IMR-90 (cell line): ENCODE measurements at regions not wholly inside any gene's neighbourhood (a gene's known extent, or its start where the extent isn't known, plus 50 kb on each side); places are given as distances from the start of the nearest gene placed in this dataset.
"Not testable (repeated sequence)": the region's sequence is repeated elsewhere in the genome, so short reads cannot be mapped to it uniquely, and the experiment has no call there.

Experiments
- ATAC-seq: fragments of 200-7000 bp; cut with Tn5 transposase; 2 replicates; pipeline ENCODE4 v1.9.1; 2020; ENCODE audit warnings: low read depth, mild to moderate bottlenecking, moderate library complexity
- BruUV-seq: library from RNA; stranded (reverse); fragments of 400-500 nt; replicated peaks from 2 replicates; lab custom pipeline; 2021; lab: Mats Ljungman, UMichigan
- CTCF ChIA-PET: fragments of 300-600 bp; formaldehyde crosslinking; extraction: SDS; loops from one replicate; lab custom pipeline; 2021; ENCODE audit warnings: antibody characterized with exemption; lab: Yijun Ruan, JAX
- POLR2A ChIA-PET: fragments of 300-600 bp; sonication (Branson Sonifier 250); formaldehyde crosslinking; loops from one replicate; lab custom pipeline; 2022; ENCODE audit warnings: antibody characterized with exemption; ENCODE audit not compliant: unreplicated experiment; lab: Charles Lee
- DNase-seq: peaks from one replicate; pipeline ENCODE4 v3.0.0; 2013
- H2AFZ ChIP-seq: replicated peaks from 2 replicates; pipeline ENCODE3; 2013; ENCODE audit warnings: low read length, mild to moderate bottlenecking; ENCODE audit not compliant: poor library complexity
- H2AK5ac ChIP-seq: 2 replicates; pipeline ENCODE4 v1.6.1; 2013; ENCODE audit warnings: low read depth, low read length, inconsistent platforms
- H2AK9ac ChIP-seq: replicated peaks from 2 replicates; pipeline ENCODE3; 2013; ENCODE audit warnings: mild to moderate bottlenecking, low read depth, low read length, moderate library complexity; ENCODE audit not compliant: poor library complexity
- H2BK120ac ChIP-seq: 2 replicates; pipeline ENCODE4 v1.6.1; 2013; ENCODE audit warnings: low read depth, low read length, inconsistent platforms
- H2BK15ac ChIP-seq: 3 replicates; pipeline ENCODE4 v1.6.1; 2013; ENCODE audit warnings: low read depth, low read length, inconsistent platforms
- H2BK20ac ChIP-seq: 2 replicates; pipeline ENCODE4 v1.6.1; 2013; ENCODE audit warnings: low read depth, mild to moderate bottlenecking, inconsistent platforms, low read length, moderate library complexity
- H2BK5ac ChIP-seq: 2 replicates; pipeline ENCODE4 v1.6.1; 2013; ENCODE audit warnings: mild to moderate bottlenecking, low read depth, low read length, inconsistent platforms; ENCODE audit not compliant: poor library complexity, severe bottlenecking
- H3K14ac ChIP-seq: replicated peaks from 2 replicates; pipeline ENCODE4 v1.6.1; 2013; ENCODE audit warnings: low read depth, low read length, inconsistent platforms
- H3K18ac ChIP-seq: 2 replicates; pipeline ENCODE4 v1.6.1; 2013; ENCODE audit warnings: low read depth, low read length, control low read depth
- H3K23ac ChIP-seq: 2 replicates; pipeline ENCODE4 v1.6.1; 2013; ENCODE audit warnings: low read depth, low read length, inconsistent platforms
- H3K27ac ChIP-seq: 2 replicates; pipeline ENCODE4 v1.5.1; 2013; ENCODE audit warnings: mild to moderate bottlenecking, control low read depth, low read length; ENCODE audit not compliant: insufficient read depth
- H3K27me3 ChIP-seq: 2 replicates; pipeline ENCODE4 v1.6.1; 2013; ENCODE audit warnings: low read length; ENCODE audit not compliant: control insufficient read depth, insufficient read depth
- H3K36me3 ChIP-seq: 2 replicates; pipeline ENCODE4 v1.6.1; 2013; ENCODE audit warnings: low read length, mixed read lengths; ENCODE audit not compliant: control insufficient read depth, insufficient read depth
- H3K4ac ChIP-seq: 2 replicates; pipeline ENCODE4 v1.6.1; 2013; ENCODE audit warnings: low read depth, low read length, inconsistent platforms
- H3K4me1 ChIP-seq: 2 replicates; pipeline ENCODE4 v1.6.1; 2013; ENCODE audit warnings: low read length, mixed read lengths; ENCODE audit not compliant: control insufficient read depth, insufficient read depth
- H3K4me2 ChIP-seq: 2 replicates; pipeline ENCODE4 v1.6.1; 2013; ENCODE audit warnings: low read depth, mild to moderate bottlenecking, control low read depth, low read length, moderate library complexity
- H3K4me3 ChIP-seq: 2 replicates; pipeline ENCODE4 v1.5.1; 2013; ENCODE audit warnings: low read depth, mild to moderate bottlenecking, control low read depth, low read length, moderate library complexity; ENCODE audit not compliant: insufficient read depth
- H3K56ac ChIP-seq: 2 replicates; pipeline ENCODE4 v1.6.1; 2013; ENCODE audit warnings: low read length, inconsistent platforms; ENCODE audit not compliant: insufficient read depth; ENCODE audit errors: extremely low read depth
- H3K79me1 ChIP-seq, 2 experiments: 2 replicates each; pipeline ENCODE4 v1.6.1; 2013; ENCODE audit warnings: low read length in 2 of 2, inconsistent platforms in 1 of 2, low read depth in 1 of 2
- H3K9ac ChIP-seq: 2 replicates; pipeline ENCODE4 v1.6.1; 2013; ENCODE audit warnings: low read depth, low read length, control low read depth
- H3K9me1 ChIP-seq: 2 replicates; pipeline ENCODE4 v1.6.1; 2013; ENCODE audit warnings: low read length, inconsistent platforms; ENCODE audit not compliant: insufficient read depth
- H3K9me3 ChIP-seq: 2 replicates; pipeline ENCODE4 v1.6.1; 2013; ENCODE audit warnings: low read length; ENCODE audit not compliant: control insufficient read depth, insufficient read depth
- H4K20me1 ChIP-seq: 2 replicates; pipeline ENCODE4 v1.6.1; 2013; ENCODE audit warnings: low read length, inconsistent platforms; ENCODE audit not compliant: insufficient read depth
- H4K5ac ChIP-seq: 2 replicates; pipeline ENCODE4 v1.6.1; 2013; ENCODE audit warnings: mild to moderate bottlenecking, low read depth, low read length, control low read depth
- H4K8ac ChIP-seq, 2 experiments: 2 replicates each; pipeline ENCODE4 v1.6.1; 2013; ENCODE audit warnings: low read depth in 2 of 2, low read length in 2 of 2, control low read depth in 1 of 2, inconsistent platforms in 1 of 2
- H4K91ac ChIP-seq: 2 replicates; pipeline ENCODE4 v1.6.1; 2013; ENCODE audit warnings: low read depth, low read length, inconsistent platforms; ENCODE audit not compliant: insufficient read depth
- ELK1 ChIP-seq: fragments of 150-350 bp; IDR thresholded peaks from 2 replicates; pipeline ENCODE4 v1.6.1; 2016; ENCODE audit warnings: low read depth, mild to moderate bottlenecking, low read length, moderate library complexity, borderline replicate concordance
- FOS ChIP-seq: fragments of 150-350 bp; IDR thresholded peaks from 2 replicates; pipeline ENCODE4 v1.6.1; 2016; ENCODE audit warnings: low read depth, low read length
- MAZ ChIP-seq: IDR thresholded peaks from 2 replicates; pipeline ENCODE4 v1.6.1; 2012; ENCODE audit warnings: low read depth, mild to moderate bottlenecking, low read length, improper control_type of control experiment, moderate library complexity, borderline replicate concordance
- NFE2L2 ChIP-seq: fragments of 150-350 bp; IDR thresholded peaks from 2 replicates; pipeline ENCODE4 v1.6.1; 2016; ENCODE audit warnings: low read depth, mild to moderate bottlenecking, low read length
- WGBS, 2 experiments: methylation state at CpG; one replicate each; pipeline versions ENCODE4 v1.1.5 to v1.1.7; 2013; ENCODE audit warnings: missing lambda C conversion rate in 2 of 2; ENCODE audit not compliant: insufficient read length in 1 of 2; ENCODE audit errors: extremely low coverage in 2 of 2; 5-methylcytosine and 5-hydroxymethylcytosine counted together
- dilution Hi-C: fragments of 300-500 bp; cut with HindIII; formaldehyde crosslinking; loops from one replicate; pipeline ENCODE4 v1.14.3; 2018; ENCODE audit warnings: low sequenced_read_pairs; ENCODE audit not compliant: unreplicated experiment
- in situ Hi-C: fragments of 300-500 bp; cut with MboI; formaldehyde crosslinking; loops from 3 replicates; pipeline ENCODE4 v1.14.3; 2019; ENCODE audit warnings: low sequenced_read_pairs, inconsistent platforms, mixed read lengths
- intact Hi-C: fragments of 100-400 bp; cut with micrococcal nuclease; formaldehyde crosslinking; loops from 2 replicates; pipeline ENCODE4 v1.10.0; 2022

GRCh38 chrY:12365311-12365910 is 335.6 kb upstream of the USP9Y start:
- H3K4ac ChIP-seq: no peak overlapping the region
- no peak overlapping the region for H2AK9ac ChIP-seq
- H3K23ac ChIP-seq: no peak overlapping the region
- intact Hi-C loops (no loop called here), dilution Hi-C loops (no loop called here), in situ Hi-C loops (no loop called here)
- no peaks in the 10 kb centered on the region for H3K9me1 ChIP-seq
- H3K56ac ChIP-seq: no peak overlapping the region
- no peak overlapping the region for H4K5ac ChIP-seq
- H2BK120ac ChIP-seq: no peak overlapping the region
- H2BK15ac ChIP-seq: no peak overlapping the region
- H3K4me3 ChIP-seq: no peak overlapping the region
- H2AK5ac ChIP-seq: no peak overlapping the region
- POLR2A ChIA-PET: no interaction called here
- H3K36me3 ChIP-seq: no peaks in the 10 kb centered on the region
- no peak overlapping the region for H4K91ac ChIP-seq
- DNase-seq (no peak), ATAC-seq (no peak)
- no CpG with 5 or more reads among the region's 5 CpGs for WGBS, 2 experiments
- no TSS peak for BruUV-seq
- H3K9ac ChIP-seq: no peak overlapping the region
- no peaks in the 10 kb centered on the region for H4K20me1 ChIP-seq
- H2BK5ac ChIP-seq: no peak overlapping the region
- H3K27me3 ChIP-seq: no peaks in the 10 kb centered on the region
- no peak overlapping the region for H2BK20ac ChIP-seq
- H2AFZ ChIP-seq: no peak overlapping the region
- no peaks in the 10 kb centered on the region for H3K9me3 ChIP-seq
- H4K8ac ChIP-seq: no peak overlapping the region
- no peak overlapping the region for H3K14ac ChIP-seq
- H3K79me1 ChIP-seq: no peaks in the 10 kb centered on the region
- H3K27ac ChIP-seq: no peak overlapping the region
- CTCF ChIA-PET: no interaction called here
- H3K4me1 ChIP-seq: no peaks in the 10 kb centered on the region
- no peak overlapping the region for H3K18ac ChIP-seq
- TF ChIP-seq MAZ (no peak), FOS (no peak), NFE2L2 (no peak), ELK1 (no peak)
- no peak overlapping the region for H3K4me2 ChIP-seq

- BruUV-seq, H4K5ac ChIP-seq, H3K4ac ChIP-seq, H3K9me3 ChIP-seq, H2BK5ac ChIP-seq, H3K9ac ChIP-seq, intact Hi-C loops, H3K79me1 ChIP-seq, H3K23ac ChIP-seq, H3K27ac ChIP-seq, H2AK9ac ChIP-seq, H2BK120ac ChIP-seq, in situ Hi-C loops, H3K18ac ChIP-seq, H4K20me1 ChIP-seq, H3K4me2 ChIP-seq, H4K91ac ChIP-seq, H3K56ac ChIP-seq, CTCF ChIA-PET, DNase-seq, H3K27me3 ChIP-seq, ATAC-seq, H2BK15ac ChIP-seq, dilution Hi-C loops, H3K14ac ChIP-seq, H3K4me1 ChIP-seq, H2AK5ac ChIP-seq, H3K4me3 ChIP-seq, H3K36me3 ChIP-seq, H3K9me1 ChIP-seq, H4K8ac ChIP-seq, H2AFZ ChIP-seq, POLR2A ChIA-PET, H2BK20ac ChIP-seq: not testable (repeated sequence)
- no CpG with 5 or more reads among the region's 2 CpGs for WGBS, 2 experiments
Observed at GRCh38 chrY:12374588-12374987, 326.4 kb upstream of the USP9Y start.
